Skin of body (tissue), 1 donor: ENCODE measurements at regions not wholly inside any gene's neighbourhood (a gene's known extent, or its start where the extent isn't known, plus 50 kb on each side); places are given as distances from the start of the nearest gene placed in this dataset.

Source experiments
- DNase-seq: peaks from one replicate; lab custom pipeline; 2025; lab: John Stamatoyannopoulos, UW

DNA sequence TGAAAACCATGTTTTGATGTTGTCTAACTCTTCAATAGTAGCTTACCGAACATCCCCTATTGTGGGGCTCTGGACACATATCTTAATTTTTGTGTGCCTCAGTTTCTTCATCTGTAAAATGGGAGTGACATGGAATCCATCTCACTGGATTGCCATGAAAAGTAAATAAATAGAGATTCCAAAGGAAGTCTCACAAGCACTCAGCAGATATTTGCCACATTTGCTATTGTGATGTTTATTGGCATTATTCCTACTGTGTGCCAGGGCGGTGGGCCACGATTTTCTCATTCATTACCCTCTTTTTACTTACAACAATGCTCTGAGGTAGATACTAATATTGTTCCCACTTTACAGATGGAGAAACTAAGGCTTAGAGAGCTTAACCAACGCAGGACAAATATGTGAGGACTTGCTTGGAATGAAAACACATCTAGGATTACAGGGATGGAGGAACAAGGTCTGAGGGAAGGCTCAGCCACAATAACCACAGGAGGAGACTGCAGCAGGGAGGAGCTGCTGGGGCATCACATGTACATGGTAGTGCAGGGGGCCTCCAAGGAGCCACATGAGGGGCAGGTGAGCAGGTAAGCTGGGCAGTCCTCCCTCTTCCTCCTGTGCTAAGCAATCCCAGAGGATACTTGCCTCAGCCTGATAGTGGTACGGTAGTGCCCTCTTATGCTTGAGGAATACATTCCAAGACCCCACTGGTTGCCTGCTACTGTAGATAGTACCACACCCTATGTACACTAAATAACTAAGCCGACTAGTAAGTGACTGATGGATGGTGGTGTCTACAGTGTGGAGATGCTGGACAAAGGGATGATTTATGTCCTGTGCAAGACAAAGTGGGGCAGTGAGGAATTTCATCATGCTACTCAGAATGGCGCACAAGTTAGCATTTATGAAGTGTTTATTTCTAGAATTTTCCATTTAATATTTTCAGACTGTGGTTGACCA, 176.9 kb downstream of the FOXA2 start:
- no peak for DNase-seq

DNA sequence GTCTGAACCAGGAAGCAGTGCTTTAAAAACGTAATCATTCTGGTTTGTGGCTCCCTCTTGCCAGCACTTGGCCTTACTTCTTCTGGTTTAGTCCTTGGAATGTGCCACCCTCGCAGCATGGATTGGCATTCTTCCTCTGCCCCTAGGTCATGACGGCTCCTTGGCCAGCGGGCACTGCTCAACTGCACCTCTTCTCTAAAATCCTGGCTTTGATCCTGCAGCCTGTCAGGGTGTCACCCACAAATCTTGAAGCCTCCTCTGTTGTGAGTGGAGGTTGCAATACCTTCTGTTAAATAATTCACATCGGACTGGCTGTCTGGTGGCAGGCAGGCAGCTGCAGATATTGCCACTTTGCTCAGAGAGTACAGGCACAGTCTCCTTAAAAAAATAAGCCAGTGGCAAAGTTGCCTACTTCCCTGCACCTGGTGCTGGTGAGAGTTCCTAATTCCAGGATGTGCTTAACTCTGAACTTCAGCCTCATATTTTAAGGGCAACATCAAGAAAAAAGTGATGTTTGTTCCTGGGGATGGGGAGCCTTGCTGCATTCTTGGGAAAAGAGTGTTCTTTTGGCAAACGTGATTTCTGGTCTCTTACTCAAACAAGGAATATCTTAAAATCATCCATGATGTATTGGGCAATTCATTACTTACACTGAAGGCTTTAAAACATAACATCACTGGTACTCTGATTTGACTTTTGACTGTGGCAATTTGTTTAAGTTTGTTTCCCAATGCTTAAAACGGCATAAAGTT, 179.8 kb downstream of the FOXA2 start:
- DNase-seq, result no peak

DNA sequence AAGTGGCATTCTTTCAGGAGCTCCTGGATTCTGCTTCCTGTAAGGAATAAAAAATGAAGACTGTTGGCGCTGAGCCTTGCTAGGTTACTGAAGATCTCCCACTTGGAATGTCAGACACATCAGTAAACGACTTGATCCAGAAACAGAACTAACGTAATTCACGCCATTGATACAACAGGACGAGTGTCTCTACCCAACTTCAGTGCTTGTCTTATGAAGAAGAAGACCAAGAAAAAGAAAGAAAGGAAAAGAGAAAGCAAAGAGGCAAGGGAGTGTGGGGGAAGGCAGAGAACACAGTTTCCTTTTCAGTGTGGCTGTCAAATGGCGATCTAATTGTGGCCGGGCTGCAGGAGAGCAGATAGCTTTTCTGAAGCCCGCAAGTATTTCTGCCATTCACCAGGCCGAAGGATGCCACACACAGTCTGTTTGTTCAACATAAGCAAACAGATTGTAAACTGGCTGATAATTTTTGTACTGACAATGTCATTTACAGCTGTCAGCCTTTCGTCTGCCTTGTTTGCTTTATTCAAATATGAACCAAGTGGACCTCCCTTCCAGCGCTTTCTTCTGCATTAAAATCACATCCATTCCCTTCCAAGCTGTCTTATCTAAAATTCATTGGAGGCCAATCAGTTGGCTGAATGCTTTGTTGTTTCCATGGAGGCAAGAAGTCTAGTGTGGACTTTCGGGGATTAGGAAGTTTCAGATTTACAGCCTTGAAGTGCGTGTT, 180.6 kb downstream of the FOXA2 start:
- DNase-seq, result no peak

DNA sequence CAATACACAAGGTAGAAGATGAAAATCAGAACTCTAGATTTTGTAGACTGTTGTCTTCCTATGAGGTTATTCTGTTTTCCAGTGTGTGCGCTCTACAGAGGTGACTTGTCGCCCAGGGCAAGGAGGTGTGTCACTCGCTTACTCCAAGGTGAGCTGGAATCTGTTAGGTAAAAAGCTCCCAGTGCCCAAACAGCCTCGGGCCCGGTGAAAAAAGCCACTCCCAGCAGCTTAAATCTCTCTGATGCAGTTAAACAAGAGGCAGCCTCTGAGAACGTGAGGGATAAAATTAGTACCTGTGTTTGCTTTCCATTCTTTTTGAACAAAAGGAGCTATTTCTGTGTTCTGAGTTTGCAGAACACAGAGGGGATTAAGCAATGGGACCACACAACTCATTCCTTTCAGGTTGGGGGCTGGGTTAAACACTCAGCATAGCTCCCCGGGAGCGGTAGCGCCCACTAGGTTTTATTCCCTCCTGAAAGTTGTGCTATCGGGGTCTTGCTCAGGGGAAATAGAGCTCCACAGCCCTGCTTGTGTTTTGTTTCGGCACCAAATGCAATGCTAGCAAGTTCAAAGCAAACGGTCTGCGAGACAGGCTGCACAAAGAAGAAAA, 181.2 kb downstream of the FOXA2 start:
- no peak for DNase-seq

DNA sequence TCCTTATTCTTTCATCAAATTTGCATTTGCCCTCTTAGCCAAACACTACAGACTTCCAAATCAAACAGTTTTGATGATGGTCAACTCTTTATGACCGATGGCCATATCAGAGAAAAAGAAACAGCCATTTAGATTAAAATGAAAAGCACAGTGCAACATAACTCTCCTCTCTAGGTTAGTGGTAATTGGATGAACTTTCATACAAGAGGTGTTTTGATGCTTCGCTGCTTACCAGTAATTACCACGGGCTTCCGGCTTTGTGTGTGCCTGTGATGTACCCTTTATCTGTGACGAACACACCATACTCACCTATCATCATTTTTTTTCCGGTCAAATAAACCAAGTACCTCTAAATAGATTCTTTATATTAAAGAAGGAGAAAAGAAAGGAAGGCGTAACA, 181.8 kb downstream of the FOXA2 start:
- DNase-seq, result no peak

DNA sequence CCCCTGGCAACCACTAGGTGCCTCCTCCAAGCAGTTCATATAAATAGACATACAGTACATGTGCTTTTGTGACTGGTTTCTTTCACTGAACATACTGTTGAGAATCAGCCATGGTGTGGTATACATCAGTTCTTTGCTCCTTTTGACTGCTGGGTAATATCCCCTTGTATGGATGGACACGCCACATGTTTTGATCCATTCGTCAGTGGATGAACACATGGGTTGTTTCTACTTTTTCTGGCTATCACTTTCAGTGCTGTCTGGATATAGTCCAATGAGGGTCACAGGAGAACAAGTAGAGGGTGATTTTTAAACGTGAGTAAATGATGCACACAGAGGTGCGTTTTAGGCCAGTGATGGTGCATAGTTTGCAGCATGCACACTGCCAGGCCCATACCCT, 183.9 kb downstream of the FOXA2 start:
- no peak for DNase-seq

DNA sequence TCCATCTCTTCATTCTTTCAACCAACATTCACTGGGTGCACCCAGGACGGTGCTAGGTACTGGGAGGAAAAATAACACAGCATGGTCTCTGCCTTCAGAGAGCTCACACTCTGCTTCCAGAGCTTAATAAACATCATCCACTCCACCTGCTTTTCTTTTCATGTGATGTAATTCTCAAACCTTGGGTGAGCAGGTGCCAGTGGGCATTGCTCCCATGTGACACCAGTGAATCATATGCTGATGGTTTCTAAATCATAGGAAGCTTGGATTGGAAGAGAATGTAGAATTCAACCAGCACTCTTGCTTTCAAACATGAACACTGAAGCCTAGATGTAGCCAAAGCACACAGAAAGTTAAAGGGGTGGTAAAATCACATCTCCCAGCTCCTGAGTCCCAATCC, 189.8 kb downstream of the FOXA2 start:
- no peak for DNase-seq

DNA sequence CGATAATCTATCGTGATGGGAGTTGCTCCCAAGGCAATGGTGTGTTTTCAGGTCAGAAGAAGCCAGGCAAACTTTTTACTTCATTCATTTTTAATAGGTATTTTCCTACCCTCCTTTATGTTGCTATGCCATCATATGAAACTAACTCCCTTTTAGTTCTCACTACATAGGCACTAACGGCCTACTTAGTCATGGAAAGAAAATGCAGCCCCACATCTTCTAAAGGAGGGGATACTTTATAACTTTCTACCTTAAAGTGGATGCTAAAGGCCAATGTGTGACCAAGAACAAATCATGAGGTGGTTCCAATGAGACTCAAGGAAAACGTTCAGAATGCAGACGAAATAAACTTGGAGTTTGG, 193.8 kb downstream of the FOXA2 start:
- DNase-seq, result no peak

DNA sequence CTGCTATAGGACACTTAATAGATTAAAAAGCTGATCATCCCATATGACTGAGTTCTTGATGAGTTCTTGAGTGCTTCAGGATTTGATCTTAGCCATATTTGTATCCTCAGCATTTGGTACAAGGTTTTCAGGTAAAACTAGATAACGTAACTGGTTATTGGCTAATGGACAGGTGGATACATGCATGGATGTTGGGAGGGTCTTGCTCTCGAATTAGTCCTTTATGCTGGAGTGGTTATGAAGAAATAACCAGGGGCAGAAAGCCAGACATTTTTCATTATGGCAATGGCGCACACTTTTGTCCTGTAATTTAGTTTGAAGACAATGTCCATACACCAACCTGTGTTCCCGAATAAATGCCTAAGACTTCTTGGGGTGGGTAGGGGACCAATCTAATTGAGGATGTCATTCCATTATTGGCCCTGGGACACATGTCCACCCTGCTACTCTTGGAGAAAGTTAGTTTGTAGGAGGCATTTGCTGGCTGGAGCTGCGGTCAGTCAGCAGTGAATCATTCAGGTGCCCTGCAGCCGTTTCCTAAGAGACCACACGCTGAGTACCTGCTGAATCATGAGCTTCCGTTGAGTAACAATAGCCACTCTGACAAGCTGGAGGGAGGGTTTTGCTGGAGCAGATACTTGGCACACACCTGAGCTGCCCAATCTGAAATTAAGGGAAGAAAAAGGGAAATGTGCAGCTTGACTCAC, 194.4 kb downstream of the FOXA2 start:
- no peak for DNase-seq

DNA sequence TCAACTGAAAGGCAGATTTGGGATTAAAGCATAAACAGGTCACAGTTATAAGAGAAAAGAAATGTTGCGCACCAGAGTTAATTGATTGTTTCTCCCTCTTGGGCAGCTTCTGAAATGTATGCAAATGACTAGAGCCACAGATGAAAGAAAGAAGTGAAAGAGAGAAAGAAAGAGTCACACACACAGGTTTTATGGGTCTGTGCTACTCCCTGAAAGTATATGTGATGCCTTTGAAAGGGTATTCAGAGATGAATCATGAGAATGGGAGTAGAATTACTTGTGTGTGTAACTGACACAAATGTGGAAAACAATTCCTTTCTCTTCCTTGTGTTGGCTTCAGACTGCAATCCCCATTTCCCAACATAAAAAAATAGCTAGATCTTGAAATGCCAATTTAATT, 196.9 kb downstream of the FOXA2 start:
- no peak for DNase-seq

DNA sequence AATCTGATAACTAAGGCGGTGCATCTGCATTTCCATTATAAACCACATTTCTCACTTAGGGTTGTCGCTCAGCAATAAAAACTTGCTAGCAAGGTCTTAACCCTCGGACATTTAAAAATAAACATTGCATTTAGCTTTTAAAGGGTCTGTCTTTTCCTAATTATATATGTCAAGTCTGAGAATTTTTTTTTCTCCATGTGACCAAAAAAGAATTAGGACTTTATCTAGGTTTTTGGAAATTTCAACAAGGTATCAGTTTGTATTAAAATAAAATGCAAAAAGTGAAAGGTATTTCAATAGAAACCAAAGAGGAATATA, 198.1 kb downstream of the FOXA2 start:
- DNase-seq, result no peak

DNA sequence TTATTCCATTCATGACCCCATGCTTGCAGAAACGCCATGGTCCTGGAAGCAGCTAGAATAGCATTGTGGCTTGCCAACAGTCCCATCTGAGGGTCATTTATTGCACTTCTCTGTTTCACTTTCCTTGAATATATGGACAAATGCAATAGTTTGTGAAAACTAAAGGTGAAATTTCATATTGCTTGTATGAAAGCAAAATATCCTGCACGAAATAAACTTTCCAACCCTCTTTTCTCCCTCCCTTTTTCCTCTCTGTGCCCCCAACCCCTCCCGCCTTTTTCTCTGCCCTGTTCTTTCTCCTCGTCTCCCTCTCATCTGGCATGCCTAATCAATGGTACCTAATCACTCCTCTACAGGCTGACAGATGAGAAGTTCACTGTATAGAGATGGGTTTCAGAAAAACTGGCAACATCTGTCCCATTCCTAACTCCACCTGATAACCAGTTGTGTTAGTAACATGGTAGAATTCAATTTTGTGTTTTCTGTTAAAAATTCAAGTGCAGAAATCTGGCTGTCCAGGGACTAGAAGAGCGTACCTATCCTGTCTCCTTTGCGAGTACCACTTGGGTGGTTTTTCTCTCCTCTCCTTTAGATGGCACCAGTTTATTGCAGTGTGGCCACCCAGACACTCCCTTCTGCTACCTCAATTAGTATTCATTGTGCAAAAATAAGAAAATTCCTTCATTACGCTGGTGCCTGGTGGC, 198.6 kb downstream of the FOXA2 start:
- no peak for DNase-seq

DNA sequence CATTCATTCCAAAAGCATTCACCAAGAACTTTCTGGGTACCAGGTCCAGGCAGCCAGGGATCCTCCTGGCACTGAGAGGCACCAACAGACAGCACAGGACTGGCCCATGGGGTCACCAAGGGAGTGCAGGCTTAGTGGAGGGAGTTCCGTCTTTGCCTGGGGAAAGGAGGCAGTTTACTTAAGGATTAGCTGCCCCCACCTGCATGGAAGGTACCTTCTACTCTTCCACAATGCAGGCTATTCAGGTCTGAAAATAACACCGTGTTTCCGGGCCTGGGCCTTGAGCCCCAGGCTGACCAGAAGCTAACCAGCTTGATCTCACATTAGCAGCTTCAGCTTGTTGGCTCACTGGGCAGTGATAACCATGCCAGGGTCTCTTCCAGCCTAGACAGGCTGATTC, 199.4 kb downstream of the FOXA2 start:
- no peak for DNase-seq

DNA sequence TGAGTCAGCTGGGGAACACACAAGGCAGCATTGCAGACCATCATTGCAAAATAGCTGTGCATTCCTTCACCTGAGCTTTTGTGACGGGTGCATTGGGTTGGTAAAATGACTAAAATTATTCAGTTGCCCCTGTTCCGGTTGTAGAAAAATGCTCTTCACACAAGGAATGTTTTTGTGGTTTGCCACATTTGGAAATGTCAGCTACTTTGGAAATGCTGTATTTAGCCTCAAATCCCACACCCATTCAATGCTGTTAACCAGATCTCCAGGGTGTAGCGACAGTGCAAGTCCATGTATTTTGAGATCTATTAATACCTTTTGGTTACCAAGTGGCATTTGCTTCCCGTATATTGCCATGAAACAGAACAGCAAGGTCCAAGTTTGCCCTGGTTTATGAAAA, 201.2 kb downstream of the FOXA2 start:
- DNase-seq, result no peak

DNA sequence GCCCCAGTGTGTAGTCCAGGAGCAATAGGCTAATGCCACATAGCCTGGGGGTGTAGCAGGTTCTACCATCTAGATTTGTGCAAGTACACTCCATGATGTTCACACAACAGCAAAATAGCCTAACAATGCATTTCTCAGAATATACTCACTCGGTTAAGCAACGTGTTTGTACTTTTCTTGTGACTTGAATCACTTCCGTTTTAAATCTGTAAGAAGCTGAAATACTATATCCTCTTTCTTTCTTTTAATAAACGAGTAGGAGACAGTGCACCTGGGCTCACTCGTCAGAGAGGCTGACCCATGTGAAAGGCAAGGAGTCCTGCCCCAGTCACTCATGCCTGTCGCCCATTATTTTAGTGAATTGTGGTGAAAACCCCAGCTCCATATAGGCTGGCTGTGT, 201.6 kb downstream of the FOXA2 start:
- DNase-seq, result no peak

DNA sequence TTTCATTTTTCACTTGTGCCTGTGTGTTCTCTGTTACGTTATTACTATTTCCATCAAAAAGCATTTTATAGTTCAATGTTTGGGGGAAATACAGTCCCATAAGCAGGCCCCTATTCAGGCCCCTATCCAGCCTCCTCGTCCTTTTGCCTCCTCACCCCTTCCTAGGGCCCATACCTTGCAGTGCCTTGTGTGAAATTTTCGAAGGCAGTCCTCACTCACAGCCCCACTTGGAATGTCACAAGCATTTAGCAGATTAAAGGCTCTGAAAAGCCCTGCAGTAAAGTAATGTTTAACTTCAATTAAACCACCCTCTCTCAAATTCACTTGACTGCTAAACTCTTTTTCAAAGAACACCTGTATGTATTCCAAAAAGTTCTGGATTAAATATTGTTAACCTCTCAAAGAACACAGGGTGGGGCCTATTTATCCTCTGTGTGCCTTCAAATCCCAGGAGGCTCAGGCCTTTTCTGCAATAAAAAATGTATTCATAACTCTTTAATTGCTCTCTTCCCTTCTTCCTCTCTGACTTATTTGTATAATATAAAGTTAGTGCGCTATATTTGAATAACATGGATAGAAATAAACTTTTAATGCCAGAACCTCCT, 202.5 kb downstream of the FOXA2 start:
- DNase-seq, result no peak

DNA sequence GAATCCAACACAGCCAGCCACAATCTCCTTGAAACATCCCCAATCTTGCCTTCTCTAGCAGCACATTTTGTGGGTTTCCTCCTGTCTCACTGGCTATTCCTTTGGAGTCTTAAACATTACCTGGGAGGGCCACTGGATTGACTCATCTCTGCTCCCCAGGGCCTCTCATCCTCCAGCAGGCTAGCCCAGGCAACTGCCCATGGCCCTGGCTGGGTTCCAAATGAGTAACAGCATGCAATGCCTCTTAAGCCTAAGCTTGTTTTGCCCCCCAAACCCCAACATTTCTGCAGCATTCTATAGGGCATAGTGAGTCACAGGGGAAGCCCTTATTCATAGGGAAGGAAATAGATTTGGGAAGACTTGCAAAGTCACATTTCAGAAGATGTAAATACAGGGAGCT, 204.9 kb downstream of the FOXA2 start:
- DNase-seq, result no peak

DNA sequence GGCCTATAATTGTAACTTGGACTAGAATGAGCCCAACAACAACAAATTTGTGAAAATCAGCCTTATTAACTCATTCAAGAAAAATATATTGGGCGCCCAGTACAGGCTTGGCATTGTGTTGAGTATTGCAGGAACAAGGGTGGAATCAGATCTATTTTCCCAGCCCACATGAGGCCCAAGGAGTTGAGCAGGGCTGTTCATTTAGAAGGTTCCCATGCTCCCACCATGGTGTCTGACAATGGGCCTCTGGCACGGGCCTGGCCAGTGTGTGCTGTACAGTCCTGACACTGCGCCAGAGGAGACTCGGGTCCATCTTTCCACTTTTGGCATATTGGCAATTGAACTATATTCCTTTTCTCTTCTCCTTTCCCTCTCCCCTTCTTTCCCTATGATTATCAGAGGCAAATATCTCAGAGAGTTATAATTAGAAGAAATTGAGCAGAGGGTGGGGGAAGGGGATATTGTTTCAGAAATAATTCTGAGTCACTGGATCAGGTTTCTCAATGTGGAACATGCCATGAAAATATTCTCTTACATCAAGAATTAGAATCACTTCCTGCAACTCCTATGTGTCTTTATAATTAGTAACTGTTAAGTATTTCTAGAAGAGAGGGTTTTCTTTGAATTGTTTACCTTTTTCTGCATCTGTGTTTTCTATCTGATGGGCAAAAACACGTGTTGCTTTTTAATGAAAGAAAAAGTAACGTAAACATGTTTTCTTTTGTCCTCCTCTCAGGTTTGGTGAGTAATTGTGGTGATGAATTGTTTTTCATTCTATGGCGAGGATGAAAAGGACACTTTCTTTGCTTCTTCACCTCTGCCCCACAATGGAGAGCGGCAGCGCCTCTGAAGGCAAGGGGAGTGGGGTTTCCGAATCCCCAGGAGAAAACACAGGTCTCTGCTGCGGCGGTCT, 209.4 kb downstream of the FOXA2 start:
- no peak for DNase-seq

DNA sequence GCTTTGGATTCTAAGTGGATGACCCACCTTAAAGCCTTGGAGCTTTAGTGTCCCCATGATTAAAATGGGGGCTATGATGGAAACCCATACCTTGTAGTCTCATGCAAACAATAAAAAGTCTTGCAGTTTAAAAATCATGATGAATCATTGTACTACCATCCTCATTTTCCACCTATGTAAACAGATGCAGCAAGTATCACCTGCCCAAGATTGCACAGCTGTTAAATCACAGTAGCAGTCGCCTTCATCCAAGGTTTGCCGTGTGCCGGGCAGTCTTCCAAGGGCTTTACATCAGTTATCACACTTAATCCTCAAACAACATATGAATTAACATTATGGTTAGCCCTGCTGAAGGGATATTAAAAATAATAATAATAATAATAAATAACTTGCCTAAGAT, 210.3 kb downstream of the FOXA2 start:
- DNase-seq, result no peak
